ENCODE measurements at regions not wholly inside any gene's neighbourhood (a gene's known extent, or its start where the extent isn't known, plus 50 kb on each side); places are given as distances from the start of the nearest gene placed in this dataset.

DNA sequence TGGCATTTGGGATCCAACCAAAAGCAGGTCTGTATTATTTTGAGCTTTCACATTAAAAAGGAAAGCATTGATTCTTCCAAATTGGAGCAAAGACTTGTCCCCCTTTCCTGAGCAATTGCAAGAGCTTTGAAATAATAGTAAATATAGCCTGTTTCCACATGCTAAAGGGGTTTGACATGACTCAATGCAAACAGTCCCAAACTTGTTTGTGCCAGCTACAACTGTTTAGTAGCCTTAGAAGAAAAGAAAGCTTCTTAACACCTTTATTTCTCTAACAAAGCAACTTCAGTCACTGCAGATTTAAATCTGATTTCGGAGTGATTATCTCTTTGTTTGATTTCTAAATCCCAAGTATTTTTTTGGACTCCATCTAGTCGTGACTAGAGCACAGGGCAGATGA, 180.2 kb downstream of the SEMA6D start:
- TF ChIP-seq RAD21 (conservative IDR thresholded peaks at IDR 0.05) (no peak), POLR2AphosphoS5 (IDR thresholded peaks at IDR 0.05) (no peak), TAF1 (IDR thresholded peaks at IDR 0.05; ENCODE audit: low read depth) (no peak), EZH2 (IDR thresholded peaks at IDR 0.05; ENCODE audit: borderline replicate concordance, insufficient read depth, low read length, poor library complexity, severe bottlenecking) (no peak), SMC3 (conservative IDR thresholded peaks at IDR 0.05; ENCODE audit: poor library complexity) (no peak), EP300 (conservative IDR thresholded peaks at IDR 0.05; ENCODE audit: poor library complexity, severe bottlenecking) (no peak)
- TF ChIP-seq, protein P1, sequence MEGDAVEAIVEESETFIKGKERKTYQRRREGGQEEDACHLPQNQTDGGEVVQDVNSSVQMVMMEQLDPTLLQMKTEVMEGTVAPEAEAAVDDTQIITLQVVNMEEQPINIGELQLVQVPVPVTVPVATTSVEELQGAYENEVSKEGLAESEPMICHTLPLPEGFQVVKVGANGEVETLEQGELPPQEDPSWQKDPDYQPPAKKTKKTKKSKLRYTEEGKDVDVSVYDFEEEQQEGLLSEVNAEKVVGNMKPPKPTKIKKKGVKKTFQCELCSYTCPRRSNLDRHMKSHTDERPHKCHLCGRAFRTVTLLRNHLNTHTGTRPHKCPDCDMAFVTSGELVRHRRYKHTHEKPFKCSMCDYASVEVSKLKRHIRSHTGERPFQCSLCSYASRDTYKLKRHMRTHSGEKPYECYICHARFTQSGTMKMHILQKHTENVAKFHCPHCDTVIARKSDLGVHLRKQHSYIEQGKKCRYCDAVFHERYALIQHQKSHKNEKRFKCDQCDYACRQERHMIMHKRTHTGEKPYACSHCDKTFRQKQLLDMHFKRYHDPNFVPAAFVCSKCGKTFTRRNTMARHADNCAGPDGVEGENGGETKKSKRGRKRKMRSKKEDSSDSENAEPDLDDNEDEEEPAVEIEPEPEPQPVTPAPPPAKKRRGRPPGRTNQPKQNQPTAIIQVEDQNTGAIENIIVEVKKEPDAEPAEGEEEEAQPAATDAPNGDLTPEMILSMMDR (IDR thresholded peaks at IDR 0.05; ENCODE audit: poor library complexity, severe bottlenecking) = no peak
- TF ChIP-seq, protein P2, sequence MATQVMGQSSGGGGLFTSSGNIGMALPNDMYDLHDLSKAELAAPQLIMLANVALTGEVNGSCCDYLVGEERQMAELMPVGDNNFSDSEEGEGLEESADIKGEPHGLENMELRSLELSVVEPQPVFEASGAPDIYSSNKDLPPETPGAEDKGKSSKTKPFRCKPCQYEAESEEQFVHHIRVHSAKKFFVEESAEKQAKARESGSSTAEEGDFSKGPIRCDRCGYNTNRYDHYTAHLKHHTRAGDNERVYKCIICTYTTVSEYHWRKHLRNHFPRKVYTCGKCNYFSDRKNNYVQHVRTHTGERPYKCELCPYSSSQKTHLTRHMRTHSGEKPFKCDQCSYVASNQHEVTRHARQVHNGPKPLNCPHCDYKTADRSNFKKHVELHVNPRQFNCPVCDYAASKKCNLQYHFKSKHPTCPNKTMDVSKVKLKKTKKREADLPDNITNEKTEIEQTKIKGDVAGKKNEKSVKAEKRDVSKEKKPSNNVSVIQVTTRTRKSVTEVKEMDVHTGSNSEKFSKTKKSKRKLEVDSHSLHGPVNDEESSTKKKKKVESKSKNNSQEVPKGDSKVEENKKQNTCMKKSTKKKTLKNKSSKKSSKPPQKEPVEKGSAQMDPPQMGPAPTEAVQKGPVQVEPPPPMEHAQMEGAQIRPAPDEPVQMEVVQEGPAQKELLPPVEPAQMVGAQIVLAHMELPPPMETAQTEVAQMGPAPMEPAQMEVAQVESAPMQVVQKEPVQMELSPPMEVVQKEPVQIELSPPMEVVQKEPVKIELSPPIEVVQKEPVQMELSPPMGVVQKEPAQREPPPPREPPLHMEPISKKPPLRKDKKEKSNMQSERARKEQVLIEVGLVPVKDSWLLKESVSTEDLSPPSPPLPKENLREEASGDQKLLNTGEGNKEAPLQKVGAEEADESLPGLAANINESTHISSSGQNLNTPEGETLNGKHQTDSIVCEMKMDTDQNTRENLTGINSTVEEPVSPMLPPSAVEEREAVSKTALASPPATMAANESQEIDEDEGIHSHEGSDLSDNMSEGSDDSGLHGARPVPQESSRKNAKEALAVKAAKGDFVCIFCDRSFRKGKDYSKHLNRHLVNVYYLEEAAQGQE (IDR thresholded peaks at IDR 0.05; ENCODE audit: borderline replicate concordance) = no peak
